ENCODE measurements at regions not wholly inside any gene's neighbourhood (a gene's known extent, or its start where the extent isn't known, plus 50 kb on each side); places are given as distances from the start of the nearest gene placed in this dataset.

- no peak overlapping the region for H2AFZ ChIP-seq
- Mint-ChIP-seq H3K4me1 (peaks cover 53% of the 10 kb centered on the region), H3K4me3 (no peak overlapping the region), H3K27ac (no peak overlapping the region), H3K9me3 (no peaks in the 10 kb centered on the region), H3K36me3 (ENCODE audit: low read depth) (no peaks in the 10 kb centered on the region), H3K27me3 (ENCODE audit: insufficient read depth, low read depth, poor library complexity) (peaks cover 3% of the 10 kb centered on the region)
- peaks cover 44% of the 10 kb centered on the region for H3K4me1 ChIP-seq (ENCODE audit: insufficient read depth)
- H3K27ac ChIP-seq (ENCODE audit: low read depth) = no peak overlapping the region
- no peak overlapping the region for H3K4me2 ChIP-seq
- H3K9me2 ChIP-seq (ENCODE audit: insufficient read depth) = no peaks in the 10 kb centered on the region
- H3K36me3 ChIP-seq (ENCODE audit: insufficient read depth) = no peaks in the 10 kb centered on the region
- no peak for TF ChIP-seq CREB1 (CRISPR knock-in tag; IDR thresholded peaks at IDR 0.05; ENCODE audit: low read depth)
- no peak for TF ChIP-seq JUNB (IDR thresholded peaks at IDR 0.05; ENCODE audit: unreplicated experiment)
- no peak for TF ChIP-seq ZNF114 (CRISPR knock-in tag; IDR thresholded peaks at IDR 0.05)
- no peak for TF ChIP-seq POLR2AphosphoS5 (IDR thresholded peaks at IDR 0.05; ENCODE audit: low read depth)
- no peak for TF ChIP-seq NANOG (IDR thresholded peaks at IDR 0.05; ENCODE audit: borderline replicate concordance)
- TF ChIP-seq CTCF (conservative IDR thresholded peaks at IDR 0.05; ENCODE audit: low read depth in 2 of 2) = no peak
- TF ChIP-seq EZH2 (IDR thresholded peaks at IDR 0.05; ENCODE audit: low read depth, unreplicated experiment) = no peak
- TF ChIP-seq STAT1 (IDR thresholded peaks at IDR 0.05; ENCODE audit: unreplicated experiment) = no peak
- no peak for TF ChIP-seq ETS1 (IDR thresholded peaks at IDR 0.05)
- TF ChIP-seq REST (IDR thresholded peaks at IDR 0.05; ENCODE audit: unreplicated experiment) = no peak
- TF ChIP-seq EZH2phosphoT487 (IDR thresholded peaks at IDR 0.05; ENCODE audit: unreplicated experiment) = no peak
- no peak for TF ChIP-seq ZNF462 (CRISPR knock-in tag; IDR thresholded peaks at IDR 0.05)
- TF ChIP-seq ZNF331 (CRISPR knock-in tag; IDR thresholded peaks at IDR 0.05; ENCODE audit: low read depth) = no peak
- H3K4me3 ChIP-seq = no peak overlapping the region
- no peaks in the 10 kb centered on the region for H3K27me3 ChIP-seq (ENCODE audit: insufficient read depth)
- DNase-seq (ENCODE audit: low spot score) (no peak), ATAC-seq (no peak)
- no peaks in the 10 kb centered on the region for H4K20me1 ChIP-seq (replicated peaks; ENCODE audit: insufficient read depth)
- H3K79me2 ChIP-seq (replicated peaks; ENCODE audit: insufficient read depth) = no peaks in the 10 kb centered on the region
- H3F3A ChIP-seq (replicated peaks; ENCODE audit: low read depth) = 0 out of 2 replicates have a peak, but pooled peaks cover 3% of the 10 kb centered on the region
Measured at GRCh38 chr6:90388395-90388794, 91.8 kb upstream of the BACH2 start.
